Prostate gland (tissue), 2 donors: ENCODE measurements at regions not wholly inside any gene's neighbourhood (a gene's known extent, or its start where the extent isn't known, plus 50 kb on each side); places are given as distances from the start of the nearest gene placed in this dataset.

Experiments
- DNase-seq: peaks from one replicate; pipeline ENCODE4 v3.0.0-alpha.2; 2019; ENCODE audit warnings: low spot score
- H3K27ac ChIP-seq, 2 donors: fragments of 200-600 bp; sonication (generic); 2 replicates each; pipeline ENCODE4 v1.5.1; 2017 to 2019
- H3K27me3 ChIP-seq: fragments of 200-600 bp; sonication (generic); replicated peaks from 2 replicates; pipeline ENCODE4 v1.5.1; 2019; ENCODE audit not compliant: insufficient read depth
- H3K36me3 ChIP-seq, 2 donors: fragments of 200-600 bp; sonication (generic); 1 replicate in 1 of 2; 2 replicates in 1 of 2; pipeline versions ENCODE4 v1.5.1 to v1.8.1; 2017 to 2019
- H3K4me1 ChIP-seq: fragments of 200-600 bp; sonication (generic); replicated peaks from 2 replicates; pipeline ENCODE4 v1.5.1; 2019
- H3K4me3 ChIP-seq, 2 donors: fragments of 200-600 bp; sonication (generic); 2 replicates each; pipeline ENCODE4 v1.5.1; 2017 to 2019
- H3K9me3 ChIP-seq: fragments of 200-600 bp; sonication (generic); 2 replicates; pipeline ENCODE4 v1.5.1; 2017
- POLR2A ChIP-seq: fragments of 450-650 bp; IDR thresholded peaks from one replicate; pipeline ENCODE4 v1.6.1; 2016; ENCODE audit warnings: antibody characterized with exemption, mild to moderate bottlenecking
- POLR2AphosphoS5 ChIP-seq: sonication (generic); formaldehyde crosslinking; IDR thresholded peaks from one replicate; pipeline ENCODE4 v1.6.1; 2017; ENCODE audit warnings: antibody characterized with exemption
- WGBS: methylation state at CpG from one replicate; pipeline ENCODE4 v1.1.5; 2018; 5-methylcytosine and 5-hydroxymethylcytosine counted together
- intact Hi-C: fragments of 100-400 bp; cut with DNase I; formaldehyde crosslinking; loops from one replicate; pipeline ENCODE4 v1.14.2; 2022
- TF ChIP-seq, protein P1 (sequence below), 4 experiments: fragments of 200-600 bp in 2 of 4; fragments of 450-650 bp in 2 of 4; sonication (generic) in 2 of 4; IDR thresholded peaks; 1 replicate in 3 of 4; 2 replicates in 1 of 4; pipeline ENCODE4 v1.5.1; 2016 to 2019; ENCODE audit warnings: antibody characterized with exemption in 4 of 4, mild to moderate bottlenecking in 2 of 4, moderate library complexity in 2 of 4

DNA sequence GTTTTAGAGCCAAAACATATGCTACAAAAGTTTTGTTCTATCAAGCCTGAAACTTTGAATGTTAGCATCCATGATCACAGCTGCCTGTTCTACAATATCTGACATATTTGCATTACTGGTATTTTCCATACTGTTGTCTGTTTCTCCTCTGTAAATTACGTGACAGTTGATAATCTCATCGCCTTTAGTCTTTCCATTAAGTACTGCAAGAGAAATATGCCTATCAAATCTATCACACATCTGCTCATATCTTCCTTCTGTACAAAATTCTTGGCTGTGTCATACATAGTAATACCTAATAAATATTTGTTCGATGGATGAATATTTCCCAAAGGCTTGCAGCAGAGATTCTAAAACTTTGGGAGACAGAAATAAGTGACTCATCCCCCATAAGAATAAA, 717.3 kb downstream of the OTOL1 start:
- Histone ChIP-seq H3K4me3 (no peak overlapping the region), H3K36me3 (no peaks in the 10 kb centered on the region), H3K27me3 (no peaks in the 10 kb centered on the region), H3K9me3 (no peaks in the 10 kb centered on the region), H3K4me1 (no peaks in the 10 kb centered on the region), H3K27ac (no peak overlapping the region)
- TF ChIP-seq POLR2AphosphoS5, result no peak
- TF ChIP-seq, protein P1, sequence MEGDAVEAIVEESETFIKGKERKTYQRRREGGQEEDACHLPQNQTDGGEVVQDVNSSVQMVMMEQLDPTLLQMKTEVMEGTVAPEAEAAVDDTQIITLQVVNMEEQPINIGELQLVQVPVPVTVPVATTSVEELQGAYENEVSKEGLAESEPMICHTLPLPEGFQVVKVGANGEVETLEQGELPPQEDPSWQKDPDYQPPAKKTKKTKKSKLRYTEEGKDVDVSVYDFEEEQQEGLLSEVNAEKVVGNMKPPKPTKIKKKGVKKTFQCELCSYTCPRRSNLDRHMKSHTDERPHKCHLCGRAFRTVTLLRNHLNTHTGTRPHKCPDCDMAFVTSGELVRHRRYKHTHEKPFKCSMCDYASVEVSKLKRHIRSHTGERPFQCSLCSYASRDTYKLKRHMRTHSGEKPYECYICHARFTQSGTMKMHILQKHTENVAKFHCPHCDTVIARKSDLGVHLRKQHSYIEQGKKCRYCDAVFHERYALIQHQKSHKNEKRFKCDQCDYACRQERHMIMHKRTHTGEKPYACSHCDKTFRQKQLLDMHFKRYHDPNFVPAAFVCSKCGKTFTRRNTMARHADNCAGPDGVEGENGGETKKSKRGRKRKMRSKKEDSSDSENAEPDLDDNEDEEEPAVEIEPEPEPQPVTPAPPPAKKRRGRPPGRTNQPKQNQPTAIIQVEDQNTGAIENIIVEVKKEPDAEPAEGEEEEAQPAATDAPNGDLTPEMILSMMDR (IDR thresholded peaks at IDR 0.05), result no peak
- TF ChIP-seq POLR2A, result no peak
- WGBS, result 85% methylated on average over 3 of the region's 3 CpGs
- DNase-seq, result no peak
- intact Hi-C loops, result no loop called here

DNA sequence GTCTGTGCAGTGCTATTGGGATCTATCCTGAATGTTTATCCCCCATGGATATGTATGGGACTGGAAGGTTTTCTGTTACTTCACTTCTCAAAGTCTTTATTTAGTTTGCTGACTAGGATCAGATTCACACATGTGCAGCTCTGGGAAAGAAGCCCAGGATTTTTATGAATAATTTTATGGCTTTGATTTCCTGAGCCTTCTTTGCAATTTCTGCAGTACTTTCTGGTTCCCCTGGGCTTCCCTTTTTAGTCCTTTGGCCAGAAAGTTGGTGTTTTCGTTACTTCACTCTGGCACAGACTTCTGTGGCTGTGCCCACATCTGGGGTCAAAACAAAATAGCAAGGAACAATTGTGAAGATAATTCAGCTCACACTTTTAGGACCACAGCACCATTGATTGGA, 721.0 kb downstream of the OTOL1 start:
- Histone ChIP-seq H3K4me3 (no peak overlapping the region), H3K27me3 (no peaks in the 10 kb centered on the region), H3K4me1 (no peaks in the 10 kb centered on the region), H3K36me3 (no peaks in the 10 kb centered on the region), H3K9me3 (no peaks in the 10 kb centered on the region), H3K27ac (no peak overlapping the region)
- TF ChIP-seq, protein P1 (IDR thresholded peaks at IDR 0.05), result no peak
- TF ChIP-seq POLR2AphosphoS5, result no peak
- no peak for TF ChIP-seq POLR2A
- WGBS, result 15% methylated on average over 1 of the region's 1 CpG
- intact Hi-C loops, result no loop called here
- DNase-seq, result no peak

DNA sequence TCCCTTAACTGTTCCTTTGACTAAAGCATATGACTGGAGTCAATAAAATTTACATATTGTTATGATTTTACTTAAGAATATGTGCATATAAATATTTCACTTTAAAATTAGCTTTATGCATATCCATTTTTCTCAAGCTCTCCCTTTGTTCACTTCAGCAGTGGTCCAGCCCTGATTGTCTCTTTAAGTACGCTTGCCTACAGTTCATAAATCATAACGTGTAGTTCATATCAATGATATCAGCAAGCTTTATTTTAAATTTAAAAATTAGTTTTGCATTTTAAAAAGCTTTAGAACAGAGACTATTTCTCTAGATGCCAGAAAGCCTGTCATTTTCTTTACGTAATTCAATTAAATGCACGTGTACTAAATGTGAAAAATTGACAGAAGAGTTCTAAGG, 721.9 kb downstream of the OTOL1 start:
- intact Hi-C loops, result no loop called here
- Histone ChIP-seq H3K4me3 (no peak overlapping the region), H3K27me3 (no peaks in the 10 kb centered on the region), H3K9me3 (no peaks in the 10 kb centered on the region), H3K4me1 (no peaks in the 10 kb centered on the region), H3K27ac (no peak overlapping the region), H3K36me3 (no peaks in the 10 kb centered on the region)
- WGBS, result 76% methylated on average over 4 of the region's 4 CpGs
- no peak for DNase-seq
- TF ChIP-seq, protein P1 (IDR thresholded peaks at IDR 0.05), result no peak
- no peak for TF ChIP-seq POLR2A
- no peak for TF ChIP-seq POLR2AphosphoS5

DNA sequence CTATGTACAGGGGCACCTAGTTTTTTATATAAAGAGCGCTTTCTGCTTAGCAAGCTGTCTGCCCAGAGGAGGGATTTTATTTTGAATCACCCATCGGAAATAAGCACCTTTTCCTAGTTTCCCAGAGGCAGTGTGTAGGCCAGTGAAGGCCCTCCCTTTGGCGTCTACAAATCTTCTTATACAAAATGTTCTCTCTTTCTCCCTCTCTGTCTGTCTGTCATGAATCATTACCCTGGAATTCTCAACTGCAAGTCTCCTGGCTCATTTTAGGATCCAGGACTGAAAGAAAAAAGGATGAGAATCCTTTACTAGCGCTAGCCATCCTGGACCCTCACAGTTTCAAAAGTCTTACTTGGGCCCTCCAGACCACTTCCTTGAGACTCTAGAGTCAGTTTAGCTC, 728.1 kb downstream of the OTOL1 start:
- no peaks in the 10 kb centered on the region for H3K36me3 ChIP-seq
- 93% methylated on average over 4 of the region's 4 CpGs for WGBS
- intact Hi-C loops, result no loop called here

DNA sequence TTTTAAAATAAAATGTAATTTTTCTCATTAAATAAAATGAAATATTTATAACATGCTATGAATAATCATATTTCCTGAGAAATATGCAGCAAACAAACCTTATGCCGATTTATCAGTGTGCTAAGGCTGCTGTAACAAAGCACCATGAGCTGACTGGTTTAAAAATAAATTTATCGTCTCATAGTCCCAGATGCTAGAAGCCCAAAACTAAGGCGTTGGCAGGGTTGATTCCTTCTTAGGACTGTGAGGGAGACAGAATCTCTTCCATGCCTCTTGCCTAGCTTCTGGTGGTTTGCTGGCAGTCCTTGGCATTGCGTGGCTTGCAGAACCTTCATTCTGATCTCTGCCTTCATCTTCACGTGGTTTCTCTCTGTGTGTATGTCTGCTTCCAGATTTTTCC, 740.3 kb downstream of the OTOL1 start:
- DNase-seq, result no peak
- H3K36me3 ChIP-seq, result no peaks in the 10 kb centered on the region
- H3K4me1 ChIP-seq, result no peaks in the 10 kb centered on the region
- intact Hi-C loops, result no loop called here
- H3K27me3 ChIP-seq, result no peaks in the 10 kb centered on the region
- H3K4me3 ChIP-seq, result no peak overlapping the region
- H3K27ac ChIP-seq, result no peak overlapping the region
- WGBS, result 91% methylated on average over 5 of the region's 5 CpGs
- no peak for TF ChIP-seq POLR2A
- no peak for TF ChIP-seq POLR2AphosphoS5
- TF ChIP-seq, protein P1 (IDR thresholded peaks at IDR 0.05), result no peak
- no peaks in the 10 kb centered on the region for H3K9me3 ChIP-seq

More for the DNA sequence above, 728.1 kb downstream of the OTOL1 start:
- no peak for DNase-seq
- Histone ChIP-seq H3K4me3 (no peak overlapping the region), H3K4me1 (no peaks in the 10 kb centered on the region), H3K27ac (no peak overlapping the region), H3K9me3 (no peaks in the 10 kb centered on the region), H3K27me3 (no peaks in the 10 kb centered on the region)
- no peak for TF ChIP-seq POLR2A
